OCI-LY1 (cell line): ENCODE measurements at regions not wholly inside any gene's neighbourhood (a gene's known extent, or its start where the extent isn't known, plus 50 kb on each side); places are given as distances from the start of the nearest gene placed in this dataset.

ENCODE experiments used
- EZH2 ChIP-seq: fragments of 200-600 bp; sonication (generic), shearing (Covaris generic); IDR thresholded peaks from 2 replicates; pipeline ENCODE4 v1.8.0; 2017; ENCODE audit warnings: borderline replicate concordance, mixed run types, mild to moderate bottlenecking, antibody characterized with exemption, low read length, moderate library complexity, mixed read lengths
- TF ChIP-seq, protein P1 (sequence below): fragments of 200-600 bp; sonication (generic), shearing (Covaris generic); IDR thresholded peaks from 2 replicates; pipeline ENCODE4 v1.5.1; 2017; ENCODE audit warnings: mild to moderate bottlenecking, antibody characterized with exemption, low read length, moderate library complexity, mixed read lengths

DNA sequence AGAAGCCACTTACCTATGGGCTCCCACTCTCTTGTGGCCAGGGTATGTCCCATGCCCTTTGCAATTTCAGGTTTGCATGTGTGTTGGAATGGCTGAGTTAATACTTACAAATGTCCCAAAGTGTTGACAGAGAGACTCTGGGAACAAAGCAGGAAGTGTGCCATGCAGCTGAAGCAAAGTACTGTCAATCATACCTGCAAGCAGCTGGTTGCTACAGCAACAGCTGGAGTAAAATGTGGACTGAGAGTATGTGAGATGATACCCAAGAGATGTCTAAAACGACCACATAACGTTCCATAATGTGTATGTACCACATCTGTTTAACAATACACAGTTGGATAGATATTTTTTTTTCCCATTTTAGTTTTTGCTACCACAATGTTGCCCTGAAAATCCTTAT lies 82.8 kb upstream of the CAMK2D start:
- TF ChIP-seq, protein P1, sequence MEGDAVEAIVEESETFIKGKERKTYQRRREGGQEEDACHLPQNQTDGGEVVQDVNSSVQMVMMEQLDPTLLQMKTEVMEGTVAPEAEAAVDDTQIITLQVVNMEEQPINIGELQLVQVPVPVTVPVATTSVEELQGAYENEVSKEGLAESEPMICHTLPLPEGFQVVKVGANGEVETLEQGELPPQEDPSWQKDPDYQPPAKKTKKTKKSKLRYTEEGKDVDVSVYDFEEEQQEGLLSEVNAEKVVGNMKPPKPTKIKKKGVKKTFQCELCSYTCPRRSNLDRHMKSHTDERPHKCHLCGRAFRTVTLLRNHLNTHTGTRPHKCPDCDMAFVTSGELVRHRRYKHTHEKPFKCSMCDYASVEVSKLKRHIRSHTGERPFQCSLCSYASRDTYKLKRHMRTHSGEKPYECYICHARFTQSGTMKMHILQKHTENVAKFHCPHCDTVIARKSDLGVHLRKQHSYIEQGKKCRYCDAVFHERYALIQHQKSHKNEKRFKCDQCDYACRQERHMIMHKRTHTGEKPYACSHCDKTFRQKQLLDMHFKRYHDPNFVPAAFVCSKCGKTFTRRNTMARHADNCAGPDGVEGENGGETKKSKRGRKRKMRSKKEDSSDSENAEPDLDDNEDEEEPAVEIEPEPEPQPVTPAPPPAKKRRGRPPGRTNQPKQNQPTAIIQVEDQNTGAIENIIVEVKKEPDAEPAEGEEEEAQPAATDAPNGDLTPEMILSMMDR, result no peak
- TF ChIP-seq EZH2, result no peak
